Left ventricle myocardium inferior (tissue), 1 donor: ENCODE measurements at regions not wholly inside any gene's neighbourhood (a gene's known extent, or its start where the extent isn't known, plus 50 kb on each side); places are given as distances from the start of the nearest gene placed in this dataset.

ENCODE experiments used
- DNase-seq: peaks from one replicate; pipeline ENCODE4 v3.0.0-alpha.2; 2020
- H3K27ac ChIP-seq: fragments of 200-600 bp; replicated peaks from 2 replicates; pipeline ENCODE4 v1.8.0; 2021
- H3K27me3 ChIP-seq: fragments of 200-600 bp; 2 replicates; pipeline ENCODE4 v1.8.0; 2021; ENCODE audit warnings: low read depth
- H3K36me3 ChIP-seq: fragments of 200-600 bp; 2 replicates; pipeline ENCODE4 v1.8.0; 2021
- H3K4me1 ChIP-seq: fragments of 200-600 bp; 2 replicates; pipeline ENCODE4 v1.8.0; 2021
- H3K4me3 ChIP-seq: fragments of 200-600 bp; 2 replicates; pipeline ENCODE4 v1.8.0; 2021; ENCODE audit warnings: mild to moderate bottlenecking, moderate library complexity
- H3K9me3 ChIP-seq: fragments of 200-600 bp; replicated peaks from 2 replicates; pipeline ENCODE4 v1.8.0; 2021
- CTCF ChIP-seq: fragments of 200-600 bp; IDR thresholded peaks from 2 replicates; pipeline ENCODE4 v1.8.0; 2021; ENCODE audit warnings: antibody characterized with exemption, mild to moderate bottlenecking, borderline replicate concordance
- intact Hi-C: fragments of 100-400 bp; cut with micrococcal nuclease; formaldehyde crosslinking; loops from one replicate; pipeline ENCODE4 v1.11.0; 2022
- donor health status: DM: no; HTN: yes; CAD: no; lungs with severe emphysema.

GRCh38 chr10:63798599-63799498, 277.6 kb downstream of the REEP3 start:
- DNase-seq: peak; percentile 68
- TF ChIP-seq CTCF: peak; percentile 9
- Histone ChIP-seq H3K9me3 (no peaks in the 10 kb centered on the region), H3K36me3 (no peaks in the 10 kb centered on the region), H3K4me1 (peaks cover 29% of the 10 kb centered on the region), H3K4me3 (peak overlapping the region; percentile 27), H3K27ac (peak overlapping the region; percentile 73), H3K27me3 (no peaks in the 10 kb centered on the region)
- intact Hi-C loops: no loop called here

- no peak for DNase-seq
- Histone ChIP-seq H3K27ac (peak overlapping the region; percentile 73), H3K9me3 (no peaks in the 10 kb centered on the region), H3K4me1 (peaks cover 29% of the 10 kb centered on the region), H3K36me3 (no peaks in the 10 kb centered on the region), H3K4me3 (peak overlapping the region; percentile 27), H3K27me3 (no peaks in the 10 kb centered on the region)
- TF ChIP-seq CTCF: no peak
- intact Hi-C loops: no loop called here
Measured at GRCh38 chr10:63799521-63800300, 278.5 kb downstream of the REEP3 start.

GRCh38 chr10:63801166-63801565, 280.0 kb downstream of the REEP3 start:
- no peak for TF ChIP-seq CTCF
- peak overlapping the region; percentile 73 for H3K27ac ChIP-seq

GRCh38 chr10:63806330-63806729, 285.1 kb downstream of the REEP3 start:
- Histone ChIP-seq H3K27me3 (no peaks in the 10 kb centered on the region), H3K27ac (no peak overlapping the region), H3K4me3 (no peak overlapping the region), H3K9me3 (peaks cover 26% of the 10 kb centered on the region), H3K36me3 (no peaks in the 10 kb centered on the region), H3K4me1 (peaks cover 6% of the 10 kb centered on the region)
- DNase-seq: no peak
- TF ChIP-seq CTCF: no peak
- intact Hi-C loops: no loop called here

More at GRCh38 chr10:63801166-63801565, 280.0 kb downstream of the REEP3 start:
- Histone ChIP-seq H3K9me3 (peaks cover 6% of the 10 kb centered on the region), H3K27me3 (no peaks in the 10 kb centered on the region), H3K4me3 (no peak overlapping the region), H3K4me1 (peaks cover 29% of the 10 kb centered on the region), H3K36me3 (no peaks in the 10 kb centered on the region)
- intact Hi-C loops: no loop called here
- no peak for DNase-seq

GRCh38 chr10:63812501-63812900, 291.3 kb downstream of the REEP3 start:
- Histone ChIP-seq H3K27me3 (no peaks in the 10 kb centered on the region), H3K9me3 (peaks cover 14% of the 10 kb centered on the region), H3K4me3 (no peak overlapping the region), H3K27ac (no peak overlapping the region), H3K4me1 (no peaks in the 10 kb centered on the region), H3K36me3 (no peaks in the 10 kb centered on the region)
- no peak for DNase-seq
- intact Hi-C loops: no loop called here
- no peak for TF ChIP-seq CTCF
